HepG2 (cell line): ENCODE measurements at regions not wholly inside any gene's neighbourhood (a gene's known extent, or its start where the extent isn't known, plus 50 kb on each side); places are given as distances from the start of the nearest gene placed in this dataset.

Source experiments
- ATAC-seq: fragments of 200-7000 bp; cut with Tn5 transposase; 3 replicates; pipeline ENCODE4 v1.9.1; 2020; ENCODE audit warnings: mild to moderate bottlenecking, moderate library complexity
- BruUV-seq: library from RNA; stranded (reverse); fragments of 400-500 nt; replicated peaks from 2 replicates; lab custom pipeline; 2021; lab: Mats Ljungman, UMichigan
- CTCF ChIA-PET: fragments of 300-600 bp; formaldehyde crosslinking; extraction: SDS; loops from one replicate; lab custom pipeline; 2021; ENCODE audit warnings: low total read pairs, inconsistent platforms, low intra/inter-chr PET ratio; lab: Yijun Ruan, JAX
- POLR2A ChIA-PET: fragments of 350-600 bp; sonication (Branson Sonifier 250); formaldehyde crosslinking; loops from one replicate; lab custom pipeline; 2020; ENCODE audit warnings: antibody characterized with exemption, inconsistent platforms; lab: Yijun Ruan, JAX
- DNase-seq: peaks from one replicate; pipeline ENCODE4 v3.0.0-alpha.2; 2015; ENCODE audit warnings: low spot score
- FAIRE-seq: peaks from 3 replicates; lab custom pipeline; 2011; peaks lifted over from hg19 to GRCh38; lab: Jason Lieb, UNC
- H2AFZ ChIP-seq: one replicate; pipeline ENCODE4 v1.6.1; 2011; ENCODE audit warnings: low read length, inconsistent platforms
- H3K27ac ChIP-seq: fragments of 300-600 bp; 3 replicates; pipeline ENCODE4 v1.8.0; 2011; ENCODE audit warnings: mixed run types, mild to moderate bottlenecking, mixed read lengths, low read length, inconsistent platforms; ENCODE audit not compliant: insufficient read depth; ENCODE audit errors: extremely low read length
- H3K27me3 ChIP-seq, 2 experiments: fragments of 200-600 bp in 1 of 2; 2 replicates in 1 of 2; 3 replicates in 1 of 2; pipeline versions ENCODE4 v1.6.0 to v1.8.0; 2011; ENCODE audit warnings: low read length in 2 of 2, mild to moderate bottlenecking in 2 of 2, moderate library complexity in 2 of 2, inconsistent platforms in 1 of 2; ENCODE audit not compliant: insufficient read depth in 2 of 2, control insufficient read depth in 1 of 2
- H3K36me3 ChIP-seq, 2 experiments: fragments of 200-600 bp in 1 of 2; replicated peaks in 1 of 2; 2 replicates in 1 of 2; 3 replicates in 1 of 2; pipeline versions ENCODE4 v1.5.1 to v1.8.0; 2011; ENCODE audit warnings: low read length in 2 of 2, inconsistent platforms in 1 of 2; ENCODE audit not compliant: insufficient read depth in 2 of 2, control insufficient read depth in 1 of 2
- H3K4me1 ChIP-seq: 2 replicates; pipeline ENCODE4 v1.5.1; 2012; ENCODE audit warnings: low read length, inconsistent platforms; ENCODE audit not compliant: insufficient read depth
- H3K4me2 ChIP-seq: 2 replicates; pipeline ENCODE4 v1.6.0; 2011; ENCODE audit warnings: low read depth, low read length, inconsistent platforms
- H3K4me3 ChIP-seq, 3 experiments: fragments of 200-600 bp in 1 of 3; sonication (generic), shearing (Covaris generic) in 1 of 3; replicated peaks in 1 of 3; 2 replicates each; pipeline ENCODE4 v1.5.1; 2011 to 2016; ENCODE audit warnings: low read length in 3 of 3, inconsistent platforms in 2 of 3, low read depth in 2 of 3, mild to moderate bottlenecking in 2 of 3, control low read depth in 1 of 3, mixed read lengths in 1 of 3; ENCODE audit not compliant: insufficient read depth in 1 of 3
- H3K79me2 ChIP-seq: one replicate; pipeline ENCODE4 v1.6.1; 2011; ENCODE audit warnings: low read length, inconsistent platforms; ENCODE audit not compliant: insufficient read depth
- H3K9ac ChIP-seq: 2 replicates; pipeline ENCODE4 v1.6.0; 2011; ENCODE audit warnings: mild to moderate bottlenecking, low read depth, low read length, inconsistent platforms; ENCODE audit not compliant: insufficient read depth
- H3K9me3 ChIP-seq: 2 replicates; pipeline ENCODE4 v1.5.1; 2012; ENCODE audit warnings: mild to moderate bottlenecking, low read length
- H4K20me1 ChIP-seq: 2 replicates; pipeline ENCODE4 v1.6.0; 2011; ENCODE audit warnings: inconsistent platforms, mild to moderate bottlenecking, low read length, moderate library complexity; ENCODE audit not compliant: insufficient read depth
- CBX1 ChIP-seq: IDR thresholded peaks from one replicate; pipeline ENCODE4 v1.6.1; 2016; ENCODE audit warnings: antibody characterized with exemption, low read depth
- FOXC1 ChIP-seq: sonication (generic); formaldehyde crosslinking; IDR thresholded peaks from 2 replicates; pipeline ENCODE4 v1.8.0; 2022; ENCODE audit warnings: mild to moderate bottlenecking, missing genetic modification reagents, borderline replicate concordance
- MED13 ChIP-seq: sonication (generic); formaldehyde crosslinking; IDR thresholded peaks from 2 replicates; pipeline ENCODE4 v1.5.0; 2020; ENCODE audit warnings: missing genetic modification reagents
- NFIB ChIP-seq: sonication (generic); formaldehyde crosslinking; IDR thresholded peaks from 2 replicates; pipeline ENCODE4 v1.9.0; 2021; ENCODE audit warnings: missing genetic modification reagents, mild to moderate bottlenecking, borderline replicate concordance
- PITX1 ChIP-seq: sonication (generic); formaldehyde crosslinking; IDR thresholded peaks from 2 replicates; pipeline ENCODE4 v1.5.1; 2020; ENCODE audit warnings: mild to moderate bottlenecking, missing genetic modification reagents
- XBP1 ChIP-seq: sonication (generic); formaldehyde crosslinking; IDR thresholded peaks from 2 replicates; pipeline ENCODE4 v1.5.0; 2020; ENCODE audit warnings: missing genetic modification reagents
- ZFY ChIP-seq: sonication (generic); formaldehyde crosslinking; IDR thresholded peaks from 2 replicates; pipeline ENCODE4 v1.4.0; 2020; ENCODE audit warnings: missing genetic modification reagents
- ZNF121 ChIP-seq: sonication (generic); formaldehyde crosslinking; IDR thresholded peaks from 2 replicates; pipeline ENCODE4 v1.5.0; 2020; ENCODE audit warnings: mild to moderate bottlenecking, missing genetic modification reagents
- ZNF414 ChIP-seq: sonication (generic); formaldehyde crosslinking; IDR thresholded peaks from 2 replicates; pipeline ENCODE4 v1.5.0; 2020; ENCODE audit warnings: missing genetic modification reagents
- ZNF724P ChIP-seq: sonication (generic); formaldehyde crosslinking; IDR thresholded peaks from 2 replicates; pipeline ENCODE4 v1.8.0; 2022; ENCODE audit warnings: missing genetic modification reagents, borderline replicate concordance
- WGBS: methylation state at CpG from one replicate; pipeline ENCODE4 v1.1.6; 2017; ENCODE audit warnings: low lambda C conversion rate; 5-methylcytosine and 5-hydroxymethylcytosine counted together
- in situ Hi-C: cut with HindIII; loops from 2 replicates; pipeline ENCODE4 v1.10.0; 2017; ENCODE audit warnings: low pct_unique_long_range_greater_than_20kb; ENCODE audit not compliant: extremely low pct_ligation_motif_present
- intact Hi-C: fragments of 100-400 bp; cut with micrococcal nuclease; formaldehyde crosslinking; loops from one replicate; pipeline ENCODE4 v1.10.0; 2022; ENCODE audit not compliant: unreplicated experiment

GRCh38 chr7:155211761-155212160 lies 85.9 kb upstream of the INSIG1 start:
- Histone ChIP-seq H3K9me3 (no peaks in the 10 kb centered on the region), H4K20me1 (no peaks in the 10 kb centered on the region; the same call in 1 of the 2 replicates), H3K4me3 (no peak overlapping the region), H2AFZ (no peak overlapping the region), H3K27ac (no peak overlapping the region), H3K36me3 (no peaks in the 10 kb centered on the region), H3K27me3 (peaks cover 1 to 48% of the 10 kb centered on the region in 2 experiments; a peak in 4 of 5 replicates), H3K4me1 (no peaks in the 10 kb centered on the region), H3K4me2 (no peak overlapping the region), H3K79me2 (no peaks in the 10 kb centered on the region), H3K9ac (no peak overlapping the region)
- intact Hi-C loops (no loop called here), in situ Hi-C loops (no loop called here)
- WGBS = no CpG with 5 or more reads among the region's 4 CpGs
- FAIRE-seq (no peak), DNase-seq (no peak), ATAC-seq (no peak)
- ChIA-PET CTCF (no interaction called here), POLR2A (no interaction called here)
- no TSS peak for BruUV-seq
- TF ChIP-seq PITX1 (CRISPR knock-in tag) (no peak), ZFY (no peak), CBX1 (no peak), ZNF724P (no peak), ZNF121 (CRISPR knock-in tag) (0 out of 2 replicates have a peak, but pooled peaks have one; percentile 19), MED13 (CRISPR knock-in tag) (no peak), NFIB (no peak)
- TF ChIP-seq, all 625 proteins: peak for 1

GRCh38 chr7:155212301-155213015 lies 85.2 kb upstream of the INSIG1 start:
- TF ChIP-seq ZNF414 (no peak), FOXC1 (CRISPR knock-in tag) (no peak), XBP1 (no peak)
- CTCF ChIA-PET = no interaction called here
- no peaks in the 10 kb centered on the region for H3K9me3 ChIP-seq
- POLR2A ChIA-PET = no interaction called here
- no peak overlapping the region for H2AFZ ChIP-seq
- H4K20me1 ChIP-seq = no peaks in the 10 kb centered on the region; the same call in 1 of the 2 replicates
- no peaks in the 10 kb centered on the region for H3K79me2 ChIP-seq
- no peaks in the 10 kb centered on the region for H3K36me3 ChIP-seq
- DNase-seq (no peak), ATAC-seq (no peak), FAIRE-seq (no peak)
- no peak overlapping the region for H3K4me2 ChIP-seq
- in situ Hi-C loops = no loop called here
- peaks cover 1 to 48% of the 10 kb centered on the region in 2 experiments; a peak in 4 of 5 replicates for H3K27me3 ChIP-seq
- H3K4me1 ChIP-seq = no peaks in the 10 kb centered on the region
- no peak overlapping the region for H3K4me3 ChIP-seq
- no TSS peak for BruUV-seq
- H3K9ac ChIP-seq = no peak overlapping the region
- H3K27ac ChIP-seq = no peak overlapping the region
- 21% methylated on average over 10 of the region's 15 CpGs for WGBS
- intact Hi-C loops = no loop called here
